ENCODE measurements at regions not wholly inside any gene's neighbourhood (a gene's known extent, or its start where the extent isn't known, plus 50 kb on each side); places are given as distances from the start of the nearest gene placed in this dataset.
A peak's percentile ranks its signal among the peaks of the same experiment; 100 is the strongest.

GRCh38 chr2:216959433-216959832, 99.6 kb upstream of the TNP1 start:
- no peak for DNase-seq
- no peak overlapping the region for H3K4me3 ChIP-seq (replicated peaks in 1 of 3; ENCODE audit: low read depth in 2 of 3, low read length in 3 of 3)
- H4K20me1 ChIP-seq (ENCODE audit: insufficient read depth, low read length) = no peaks in the 10 kb centered on the region
- H3K27me3 ChIP-seq (ENCODE audit: control insufficient read depth in 2 of 2, insufficient read depth in 2 of 2, low read length in 2 of 2) = no peaks in the 10 kb centered on the region
- no peak overlapping the region for H3K9ac ChIP-seq (ENCODE audit: insufficient read depth, low read length, poor library complexity, severe bottlenecking)
- H3K27me3 Mint-ChIP-seq (ENCODE audit: low read depth in 3 of 3) = peaks cover 2 to 6% (median 4%) of the 10 kb centered on the region in 3 donors
- H3K36me3 Mint-ChIP-seq = no peaks in the 10 kb centered on the region
- intact Hi-C loops (cut with micrococcal nuclease) = no loop called here
- no peak overlapping the region for H3K4me2 ChIP-seq (replicated peaks; ENCODE audit: extremely low read depth, low read length, poor library complexity, severe bottlenecking)
- H3K4me3 Mint-ChIP-seq = no peak overlapping the region
- peaks cover 2 to 11% (median 4%) of the 10 kb centered on the region in 7 donors for H3K9me3 Mint-ChIP-seq
- no peaks in the 10 kb centered on the region for H3K79me2 ChIP-seq (ENCODE audit: insufficient read depth, low read length)
- no peak for TF ChIP-seq CTCF (IDR thresholded peaks at IDR 0.05)
- no peak overlapping the region for H3K27ac ChIP-seq (ENCODE audit: low read depth in 1 of 2, low read length in 2 of 2)
- peak overlapping the region in 1 of 7 donors; percentile 73 for H3K27ac Mint-ChIP-seq
- no peaks in the 10 kb centered on the region for H3K4me1 Mint-ChIP-seq
- no peaks in the 10 kb centered on the region for H3K4me1 ChIP-seq (ENCODE audit: control insufficient read depth in 1 of 2, insufficient read depth in 2 of 2, low read length in 2 of 2)
- no peak overlapping the region for H2AFZ ChIP-seq (ENCODE audit: insufficient read depth, low read depth, low read length, poor library complexity, severe bottlenecking)
- WGBS (ENCODE audit: insufficient coverage) = 38% methylated on average over 2 of the region's 3 CpGs
- H3K9me3 ChIP-seq (replicated peaks in 1 of 2; ENCODE audit: control insufficient read depth in 1 of 2, insufficient read depth in 1 of 2, low read length in 2 of 2) = no peaks in the 10 kb centered on the region
- no peaks in the 10 kb centered on the region for H3K36me3 ChIP-seq (replicated peaks in 1 of 2; ENCODE audit: control insufficient read depth in 1 of 2, insufficient read depth in 2 of 2, low read length in 2 of 2)

- intact Hi-C loops (cut with micrococcal nuclease) = no loop called here
- TF ChIP-seq CTCF (IDR thresholded peaks at IDR 0.05) = no peak
- no peaks in the 10 kb centered on the region for H3K4me1 ChIP-seq (ENCODE audit: control insufficient read depth in 1 of 2, insufficient read depth in 2 of 2, low read length in 2 of 2)
- H2AFZ ChIP-seq (ENCODE audit: insufficient read depth, low read depth, low read length, poor library complexity, severe bottlenecking) = no peak overlapping the region
- Mint-ChIP-seq H3K4me1 (no peaks in the 10 kb centered on the region), H3K9me3 (peaks cover 2 to 18% (median 14%) of the 10 kb centered on the region in 7 donors), H3K27ac (no peak overlapping the region), H3K4me3 (no peak overlapping the region), H3K36me3 (no peaks in the 10 kb centered on the region), H3K27me3 (ENCODE audit: low read depth in 3 of 3) (peaks cover 2 to 6% (median 5%) of the 10 kb centered on the region in 3 donors)
- H4K20me1 ChIP-seq (ENCODE audit: insufficient read depth, low read length) = no peaks in the 10 kb centered on the region
- H3K36me3 ChIP-seq (replicated peaks in 1 of 2; ENCODE audit: control insufficient read depth in 1 of 2, insufficient read depth in 2 of 2, low read length in 2 of 2) = no peaks in the 10 kb centered on the region
- H3K9me3 ChIP-seq (replicated peaks in 1 of 2; ENCODE audit: control insufficient read depth in 1 of 2, insufficient read depth in 1 of 2, low read length in 2 of 2) = no peaks in the 10 kb centered on the region
- H3K9ac ChIP-seq (ENCODE audit: insufficient read depth, low read length, poor library complexity, severe bottlenecking) = no peak overlapping the region
- H3K27ac ChIP-seq (ENCODE audit: low read depth in 1 of 2, low read length in 2 of 2) = no peak overlapping the region
- no peak for DNase-seq
- H3K4me3 ChIP-seq (replicated peaks in 1 of 3; ENCODE audit: low read depth in 2 of 3, low read length in 3 of 3) = no peak overlapping the region
- no peak overlapping the region for H3K4me2 ChIP-seq (replicated peaks; ENCODE audit: extremely low read depth, low read length, poor library complexity, severe bottlenecking)
- H3K27me3 ChIP-seq (ENCODE audit: control insufficient read depth in 2 of 2, insufficient read depth in 2 of 2, low read length in 2 of 2) = no peaks in the 10 kb centered on the region
- no peaks in the 10 kb centered on the region for H3K79me2 ChIP-seq (ENCODE audit: insufficient read depth, low read length)
- 88% methylated on average over 5 of the region's 5 CpGs for WGBS (ENCODE audit: insufficient coverage)
Observed at GRCh38 chr2:216956820-216957493, 97.1 kb upstream of the TNP1 start.

All from CD14-positive monocyte (primary cell).